ENCODE measurements at regions not wholly inside any gene's neighbourhood (a gene's known extent, or its start where the extent isn't known, plus 50 kb on each side); places are given as distances from the start of the nearest gene placed in this dataset.

- no peaks in the 10 kb centered on the region for H3K27me3 Mint-ChIP-seq (ENCODE audit: unreplicated experiment)
- CTCF ChIA-PET, result no interaction called here
- intact Hi-C loops (cut with micrococcal nuclease; ENCODE audit: unreplicated experiment), result no loop called here
- no peak overlapping the region for H3K4me3 Mint-ChIP-seq (ENCODE audit: low read depth, unreplicated experiment)
- H3K36me3 Mint-ChIP-seq (ENCODE audit: insufficient read depth, unreplicated experiment), result peaks cover 5% of the 10 kb centered on the region
- TF ChIP-seq, protein P1, sequence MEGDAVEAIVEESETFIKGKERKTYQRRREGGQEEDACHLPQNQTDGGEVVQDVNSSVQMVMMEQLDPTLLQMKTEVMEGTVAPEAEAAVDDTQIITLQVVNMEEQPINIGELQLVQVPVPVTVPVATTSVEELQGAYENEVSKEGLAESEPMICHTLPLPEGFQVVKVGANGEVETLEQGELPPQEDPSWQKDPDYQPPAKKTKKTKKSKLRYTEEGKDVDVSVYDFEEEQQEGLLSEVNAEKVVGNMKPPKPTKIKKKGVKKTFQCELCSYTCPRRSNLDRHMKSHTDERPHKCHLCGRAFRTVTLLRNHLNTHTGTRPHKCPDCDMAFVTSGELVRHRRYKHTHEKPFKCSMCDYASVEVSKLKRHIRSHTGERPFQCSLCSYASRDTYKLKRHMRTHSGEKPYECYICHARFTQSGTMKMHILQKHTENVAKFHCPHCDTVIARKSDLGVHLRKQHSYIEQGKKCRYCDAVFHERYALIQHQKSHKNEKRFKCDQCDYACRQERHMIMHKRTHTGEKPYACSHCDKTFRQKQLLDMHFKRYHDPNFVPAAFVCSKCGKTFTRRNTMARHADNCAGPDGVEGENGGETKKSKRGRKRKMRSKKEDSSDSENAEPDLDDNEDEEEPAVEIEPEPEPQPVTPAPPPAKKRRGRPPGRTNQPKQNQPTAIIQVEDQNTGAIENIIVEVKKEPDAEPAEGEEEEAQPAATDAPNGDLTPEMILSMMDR (IDR thresholded peaks at IDR 0.05; ENCODE audit: unreplicated experiment), result no peak
- no TSS peak for BruUV-seq (replicated peaks)
- H3K9me3 Mint-ChIP-seq (ENCODE audit: low read depth, unreplicated experiment), result peaks cover 13% of the 10 kb centered on the region
- no peak overlapping the region for H3K27ac Mint-ChIP-seq (ENCODE audit: unreplicated experiment)
- H3K4me1 Mint-ChIP-seq (ENCODE audit: low read depth, unreplicated experiment), result no peaks in the 10 kb centered on the region
- DNase-seq, result no peak
Observed at GRCh38 chr10:130398090-130398994, 262.2 kb downstream of the GLRX3 start.

GRCh38 chr10:130399425-130399950 is 263.3 kb downstream of the GLRX3 start:
- intact Hi-C loops (cut with micrococcal nuclease; ENCODE audit: unreplicated experiment), result no loop called here
- Mint-ChIP-seq H3K36me3 (ENCODE audit: insufficient read depth, unreplicated experiment) (peaks cover 5% of the 10 kb centered on the region), H3K27me3 (ENCODE audit: unreplicated experiment) (no peaks in the 10 kb centered on the region), H3K9me3 (ENCODE audit: low read depth, unreplicated experiment) (peaks cover 19% of the 10 kb centered on the region), H3K27ac (ENCODE audit: unreplicated experiment) (no peak overlapping the region), H3K4me3 (ENCODE audit: low read depth, unreplicated experiment) (no peak overlapping the region), H3K4me1 (ENCODE audit: low read depth, unreplicated experiment) (no peaks in the 10 kb centered on the region)
- TF ChIP-seq, protein P1 (IDR thresholded peaks at IDR 0.05; ENCODE audit: unreplicated experiment), result no peak
- CTCF ChIA-PET, result interaction anchor here (0.6 kb wide), 1 partner anchor 9 kb away, joined by 4 read pairs; no protein-coding TSS in a partner anchor
- DNase-seq, result no peak
- BruUV-seq (replicated peaks), result no TSS peak

GRCh38 chr10:130400890-130401289 is 264.7 kb downstream of the GLRX3 start:
- H3K9me3 Mint-ChIP-seq (ENCODE audit: low read depth, unreplicated experiment), result peaks cover 21% of the 10 kb centered on the region
- no peak for DNase-seq
- H3K4me1 Mint-ChIP-seq (ENCODE audit: low read depth, unreplicated experiment), result no peaks in the 10 kb centered on the region
- BruUV-seq (replicated peaks), result no TSS peak
- intact Hi-C loops (cut with micrococcal nuclease; ENCODE audit: unreplicated experiment), result no loop called here
- H3K27me3 Mint-ChIP-seq (ENCODE audit: unreplicated experiment), result no peaks in the 10 kb centered on the region
- TF ChIP-seq, protein P1 (IDR thresholded peaks at IDR 0.05; ENCODE audit: unreplicated experiment), result no peak
- H3K4me3 Mint-ChIP-seq (ENCODE audit: low read depth, unreplicated experiment), result no peak overlapping the region
- H3K36me3 Mint-ChIP-seq (ENCODE audit: insufficient read depth, unreplicated experiment), result peaks cover 5% of the 10 kb centered on the region
- CTCF ChIA-PET, result no interaction called here
- no peak overlapping the region for H3K27ac Mint-ChIP-seq (ENCODE audit: unreplicated experiment)

DNA sequence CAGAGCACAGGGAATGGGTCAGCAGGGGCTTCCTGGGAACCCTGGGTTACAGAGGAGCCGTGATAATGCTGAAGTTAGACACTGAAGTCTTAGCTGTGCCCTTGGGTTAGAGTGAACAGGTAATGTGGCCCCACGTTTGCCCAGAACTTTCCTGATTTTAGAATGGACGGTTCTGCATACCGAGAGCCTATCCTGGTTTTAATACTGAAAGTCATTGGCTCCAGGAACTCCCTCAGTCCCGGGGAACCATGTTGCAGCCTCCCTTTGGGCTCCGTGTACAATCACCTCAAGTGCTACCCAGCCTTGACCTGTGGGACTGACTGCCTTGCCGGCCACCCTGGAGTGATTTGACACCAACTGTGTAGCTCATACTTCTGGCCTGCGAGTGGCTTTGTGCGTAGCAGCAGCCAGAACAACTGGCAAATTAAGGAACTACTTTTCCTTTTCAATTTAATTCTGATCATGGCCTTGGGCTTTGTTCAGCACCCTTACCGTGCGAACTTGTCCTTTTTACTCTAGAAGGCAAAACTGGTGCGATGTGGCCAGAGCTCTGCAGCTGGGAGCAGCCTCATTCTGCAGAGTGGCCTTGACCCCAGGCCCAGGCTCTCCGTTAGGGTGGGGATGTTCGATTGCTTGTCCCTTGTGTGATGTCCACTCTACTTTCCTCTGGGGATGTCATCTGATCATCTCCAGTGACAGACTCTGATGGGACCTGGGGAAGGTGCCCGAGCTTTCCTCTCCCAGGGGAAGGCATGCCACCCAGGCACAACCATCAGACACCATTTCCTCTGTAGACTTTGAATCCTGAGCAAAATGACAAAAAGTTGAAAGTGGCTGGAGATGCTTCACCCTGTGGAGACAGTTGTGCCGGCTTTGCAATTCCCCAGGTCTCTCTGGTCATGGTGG is 265.9 kb downstream of the GLRX3 start:
- no peaks in the 10 kb centered on the region for H3K36me3 Mint-ChIP-seq (ENCODE audit: insufficient read depth, unreplicated experiment)
- no peak for DNase-seq
- intact Hi-C loops (cut with micrococcal nuclease; ENCODE audit: unreplicated experiment), result no loop called here
- no TSS peak for BruUV-seq (replicated peaks)
- H3K27me3 Mint-ChIP-seq (ENCODE audit: unreplicated experiment), result no peaks in the 10 kb centered on the region
- no peak overlapping the region for H3K4me3 Mint-ChIP-seq (ENCODE audit: low read depth, unreplicated experiment)
- peaks cover 19% of the 10 kb centered on the region for H3K9me3 Mint-ChIP-seq (ENCODE audit: low read depth, unreplicated experiment)
- TF ChIP-seq, protein P1 (IDR thresholded peaks at IDR 0.05; ENCODE audit: unreplicated experiment), result no peak
- H3K4me1 Mint-ChIP-seq (ENCODE audit: low read depth, unreplicated experiment), result no peaks in the 10 kb centered on the region
- CTCF ChIA-PET, result no interaction called here
- no peak overlapping the region for H3K27ac Mint-ChIP-seq (ENCODE audit: unreplicated experiment)
